Neural cell (in vitro differentiated cells): ENCODE measurements at regions not wholly inside any gene's neighbourhood (a gene's known extent, or its start where the extent isn't known, plus 50 kb on each side); places are given as distances from the start of the nearest gene placed in this dataset.

Experiments
- H2AFZ ChIP-seq: fragments of 200-600, 300-800 bp; sonication (generic), shearing (Covaris generic); 2 replicates; pipeline ENCODE4 v1.6.0; 2014; ENCODE audit warnings: low read depth, mild to moderate bottlenecking, antibody characterized with exemption, low read length, moderate library complexity
- H3F3A ChIP-seq: fragments of 200-600 bp; shearing (Covaris generic); 2 replicates; pipeline ENCODE4 v1.6.1; 2016; ENCODE audit warnings: mild to moderate bottlenecking, moderate library complexity, mixed read lengths, antibody characterized with exemption, low read length; ENCODE audit not compliant: insufficient read depth, poor library complexity, severe bottlenecking
- H3K27ac ChIP-seq: fragments of 200-600, 300-800 bp; sonication (generic), shearing (Covaris generic); 2 replicates; pipeline ENCODE4 v1.5.1; 2014; ENCODE audit warnings: mild to moderate bottlenecking, low read length, moderate library complexity
- H3K27me3 ChIP-seq: fragments of 300-800, 200-600 bp; sonication (generic), shearing (Covaris generic); 2 replicates; pipeline ENCODE4 v1.6.0; 2014; ENCODE audit warnings: mild to moderate bottlenecking, low read depth, low read length, moderate library complexity; ENCODE audit not compliant: insufficient read depth
- H3K36me3 ChIP-seq: fragments of 300-800, 200-600 bp; sonication (generic), shearing (Covaris generic); 2 replicates; pipeline ENCODE4 v1.5.1; 2014; ENCODE audit warnings: mild to moderate bottlenecking, antibody characterized with exemption, low read length, moderate library complexity; ENCODE audit not compliant: insufficient read depth
- H3K4me2 ChIP-seq: fragments of 300-800, 200-600 bp; sonication (generic), shearing (Covaris generic); 2 replicates; pipeline ENCODE4 v1.6.0; 2014; ENCODE audit warnings: mild to moderate bottlenecking, low read length
- H3K4me3 ChIP-seq: fragments of 300-800, 200-600 bp; sonication (generic), shearing (Covaris generic); 2 replicates; pipeline ENCODE4 v1.5.1; 2014; ENCODE audit warnings: mild to moderate bottlenecking, low read length, moderate library complexity
- H3K79me2 ChIP-seq: fragments of 200-600 bp; shearing (Covaris generic); replicated peaks from 2 replicates; pipeline ENCODE4 v1.6.0; 2014; ENCODE audit warnings: mild to moderate bottlenecking, low read length, moderate library complexity; ENCODE audit not compliant: insufficient read depth
- H3K9ac ChIP-seq: fragments of 300-800, 200-600 bp; sonication (generic), shearing (Covaris generic); 2 replicates; pipeline ENCODE4 v1.6.1; 2016; ENCODE audit warnings: mild to moderate bottlenecking, low read length, mixed read lengths
- H3K9me2 ChIP-seq: fragments of 200-600 bp; shearing (Covaris generic); 2 replicates; pipeline ENCODE4 v1.6.1; 2016; ENCODE audit warnings: mild to moderate bottlenecking, low read length, mixed read lengths; ENCODE audit not compliant: insufficient read depth
- H3K9me3 ChIP-seq: fragments of 200-600, 300-800 bp; sonication (generic), shearing (Covaris generic); 2 replicates; pipeline ENCODE4 v1.6.1; 2016; ENCODE audit warnings: mild to moderate bottlenecking, mixed run types, low read length, moderate library complexity, mixed read lengths
- H4K20me1 ChIP-seq: fragments of 200-600 bp; shearing (Covaris generic); 2 replicates; pipeline ENCODE4 v1.6.1; 2016; ENCODE audit warnings: mild to moderate bottlenecking, mixed run types; ENCODE audit not compliant: insufficient read depth
- CTCF ChIP-seq: fragments of 450-650 bp; IDR thresholded peaks from 2 replicates; pipeline ENCODE4 v1.5.1; 2014; ENCODE audit warnings: antibody characterized with exemption, mild to moderate bottlenecking, moderate library complexity; ENCODE audit not compliant: poor library complexity, severe bottlenecking
- EP300 ChIP-seq: fragments of 450-650 bp; conservative IDR thresholded peaks from 2 replicates; pipeline ENCODE4 v1.6.1; 2014; ENCODE audit warnings: antibody characterized with exemption, mild to moderate bottlenecking, moderate library complexity; ENCODE audit not compliant: poor library complexity, severe bottlenecking
- EZH2 ChIP-seq: fragments of 200-600, 300-800 bp; shearing (Covaris generic), sonication (generic); IDR thresholded peaks from 2 replicates; pipeline ENCODE4 v1.6.1; 2014; ENCODE audit warnings: antibody characterized with exemption, low read length, borderline replicate concordance, mild to moderate bottlenecking; ENCODE audit not compliant: insufficient read depth, poor library complexity, severe bottlenecking
- MXI1 ChIP-seq: fragments of 450-650 bp; conservative IDR thresholded peaks from 2 replicates; pipeline ENCODE4 v1.6.1; 2014; ENCODE audit warnings: antibody characterized with exemption, mild to moderate bottlenecking; ENCODE audit not compliant: poor library complexity, severe bottlenecking
- POLR2AphosphoS5 ChIP-seq: IDR thresholded peaks from 2 replicates; pipeline ENCODE4 v1.6.1; 2012
- RAD21 ChIP-seq: fragments of 450-650 bp; conservative IDR thresholded peaks from 2 replicates; pipeline ENCODE4 v1.6.1; 2014; ENCODE audit warnings: antibody characterized with exemption, mild to moderate bottlenecking, moderate library complexity
- REST ChIP-seq: IDR thresholded peaks from 2 replicates; pipeline ENCODE4 v1.6.1; 2012; ENCODE audit warnings: borderline replicate concordance
- SMC3 ChIP-seq: fragments of 450-650 bp; conservative IDR thresholded peaks from 2 replicates; pipeline ENCODE4 v1.6.1; 2014; ENCODE audit warnings: antibody characterized with exemption, mild to moderate bottlenecking, moderate library complexity; ENCODE audit not compliant: poor library complexity
- TAF1 ChIP-seq: IDR thresholded peaks from 2 replicates; pipeline ENCODE4 v1.6.1; 2012; ENCODE audit warnings: low read depth

GRCh38 chr5:71830681-71831539 is 111.8 kb downstream of the CARTPT start:
- no peak for TF ChIP-seq POLR2AphosphoS5
- TF ChIP-seq EZH2, result no peak
- no peak for TF ChIP-seq RAD21
- TF ChIP-seq CTCF, result no peak
- TF ChIP-seq MXI1, result no peak
- TF ChIP-seq SMC3, result no peak
- no peak for TF ChIP-seq REST
- no peak for TF ChIP-seq EP300
- TF ChIP-seq TAF1, result no peak
- Histone ChIP-seq H3K27me3 (no peaks in the 10 kb centered on the region), H3F3A (no peaks in the 10 kb centered on the region), H3K4me2 (no peak overlapping the region), H3K9me3 (no peaks in the 10 kb centered on the region), H3K27ac (peak overlapping the region; percentile 74), H3K9me2 (no peaks in the 10 kb centered on the region), H4K20me1 (no peaks in the 10 kb centered on the region), H3K36me3 (no peaks in the 10 kb centered on the region), H3K4me3 (no peak overlapping the region), H3K9ac (peak overlapping the region; percentile 27), H3K79me2 (no peaks in the 10 kb centered on the region), H2AFZ (no peak overlapping the region)

GRCh38 chr5:71832812-71833715 is 114.0 kb downstream of the CARTPT start:
- H4K20me1 ChIP-seq, result no peaks in the 10 kb centered on the region
- H3K79me2 ChIP-seq, result peaks cover 14% of the 10 kb centered on the region
- no peak overlapping the region for H3K4me3 ChIP-seq
- H3K9me2 ChIP-seq, result no peaks in the 10 kb centered on the region
- peaks cover 4% of the 10 kb centered on the region for H3F3A ChIP-seq
- H3K27me3 ChIP-seq, result no peaks in the 10 kb centered on the region
- no peak overlapping the region for H3K4me2 ChIP-seq
- no peaks in the 10 kb centered on the region for H3K9me3 ChIP-seq
- no peak overlapping the region for H2AFZ ChIP-seq
- no peak for TF ChIP-seq CTCF
- no peak for TF ChIP-seq MXI1
- no peak for TF ChIP-seq POLR2AphosphoS5
- no peak for TF ChIP-seq SMC3
- H3K36me3 ChIP-seq, result no peaks in the 10 kb centered on the region
- H3K27ac ChIP-seq, result no peak overlapping the region
- no peak overlapping the region for H3K9ac ChIP-seq
